ENCODE measurements at regions not wholly inside any gene's neighbourhood (a gene's known extent, or its start where the extent isn't known, plus 50 kb on each side); places are given as distances from the start of the nearest gene placed in this dataset.

DNA sequence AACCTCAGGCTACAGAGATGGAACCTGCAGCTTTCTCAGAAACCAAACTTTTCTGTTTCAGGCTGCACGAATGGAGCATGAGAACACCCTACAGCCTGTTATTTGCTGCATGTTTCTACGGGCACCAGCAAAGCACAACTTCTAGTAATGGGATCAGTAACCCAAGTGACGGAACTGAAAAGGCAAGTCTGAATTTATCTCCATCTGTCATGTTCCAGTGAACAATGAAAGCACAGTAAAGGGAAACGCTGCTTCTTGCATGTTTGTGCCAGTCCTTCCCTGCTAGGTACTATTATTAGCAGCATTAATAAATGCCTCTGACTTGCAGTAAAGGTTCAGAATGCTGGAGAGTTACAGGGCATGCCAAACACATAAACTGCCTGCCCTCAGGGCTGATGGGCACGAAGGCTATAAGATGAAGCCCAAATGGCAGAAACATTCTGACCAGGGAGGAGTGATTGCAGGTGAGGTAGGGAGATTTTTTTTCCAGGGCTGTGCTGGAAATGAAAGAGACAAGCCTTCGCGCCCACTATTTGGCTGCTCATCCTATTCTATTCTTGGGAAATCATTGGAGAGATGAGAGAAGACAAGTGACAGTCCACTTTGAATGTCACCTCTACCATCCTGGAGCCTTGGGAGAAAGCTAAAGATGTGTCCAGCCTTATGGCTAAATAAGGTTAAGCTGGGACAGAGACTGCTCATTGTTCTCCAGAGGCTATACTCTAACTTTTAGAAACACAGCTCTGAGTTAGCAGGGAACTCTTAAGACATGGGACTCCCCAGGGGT is 100.4 kb upstream of the PLXNC1 start:
- H3K4me3 ChIP-seq = no peak overlapping the region
- H3K27ac ChIP-seq = no peak overlapping the region
- TF ChIP-seq, protein P1, sequence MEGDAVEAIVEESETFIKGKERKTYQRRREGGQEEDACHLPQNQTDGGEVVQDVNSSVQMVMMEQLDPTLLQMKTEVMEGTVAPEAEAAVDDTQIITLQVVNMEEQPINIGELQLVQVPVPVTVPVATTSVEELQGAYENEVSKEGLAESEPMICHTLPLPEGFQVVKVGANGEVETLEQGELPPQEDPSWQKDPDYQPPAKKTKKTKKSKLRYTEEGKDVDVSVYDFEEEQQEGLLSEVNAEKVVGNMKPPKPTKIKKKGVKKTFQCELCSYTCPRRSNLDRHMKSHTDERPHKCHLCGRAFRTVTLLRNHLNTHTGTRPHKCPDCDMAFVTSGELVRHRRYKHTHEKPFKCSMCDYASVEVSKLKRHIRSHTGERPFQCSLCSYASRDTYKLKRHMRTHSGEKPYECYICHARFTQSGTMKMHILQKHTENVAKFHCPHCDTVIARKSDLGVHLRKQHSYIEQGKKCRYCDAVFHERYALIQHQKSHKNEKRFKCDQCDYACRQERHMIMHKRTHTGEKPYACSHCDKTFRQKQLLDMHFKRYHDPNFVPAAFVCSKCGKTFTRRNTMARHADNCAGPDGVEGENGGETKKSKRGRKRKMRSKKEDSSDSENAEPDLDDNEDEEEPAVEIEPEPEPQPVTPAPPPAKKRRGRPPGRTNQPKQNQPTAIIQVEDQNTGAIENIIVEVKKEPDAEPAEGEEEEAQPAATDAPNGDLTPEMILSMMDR (IDR thresholded peaks at IDR 0.05) = no peak
- no peak for DNase-seq (ENCODE audit: low spot score)

DNA sequence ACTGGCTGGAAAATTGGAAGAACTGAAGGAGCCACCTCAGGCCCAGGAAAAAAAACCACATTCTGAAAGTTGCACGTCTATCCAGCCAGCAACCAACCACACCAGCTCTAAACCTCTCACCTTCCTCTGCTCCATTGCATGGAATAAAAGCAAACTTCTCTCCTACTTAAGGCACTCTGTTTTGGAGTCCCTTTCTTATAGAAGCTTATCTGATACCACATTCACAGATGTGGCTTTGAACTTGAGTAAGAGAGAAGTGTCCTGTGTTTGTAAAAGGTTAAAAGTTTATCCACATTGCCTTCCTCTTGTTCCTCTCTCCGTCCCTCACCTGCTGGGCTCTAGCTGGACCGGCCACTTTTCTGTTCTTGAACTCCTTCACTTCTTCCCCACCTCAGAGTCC is 99.6 kb upstream of the PLXNC1 start:
- TF ChIP-seq, protein P1 (IDR thresholded peaks at IDR 0.05) = no peak
- H3K4me3 ChIP-seq = no peak overlapping the region
- H3K27ac ChIP-seq = no peak overlapping the region
- no peak for DNase-seq (ENCODE audit: low spot score)

DNA sequence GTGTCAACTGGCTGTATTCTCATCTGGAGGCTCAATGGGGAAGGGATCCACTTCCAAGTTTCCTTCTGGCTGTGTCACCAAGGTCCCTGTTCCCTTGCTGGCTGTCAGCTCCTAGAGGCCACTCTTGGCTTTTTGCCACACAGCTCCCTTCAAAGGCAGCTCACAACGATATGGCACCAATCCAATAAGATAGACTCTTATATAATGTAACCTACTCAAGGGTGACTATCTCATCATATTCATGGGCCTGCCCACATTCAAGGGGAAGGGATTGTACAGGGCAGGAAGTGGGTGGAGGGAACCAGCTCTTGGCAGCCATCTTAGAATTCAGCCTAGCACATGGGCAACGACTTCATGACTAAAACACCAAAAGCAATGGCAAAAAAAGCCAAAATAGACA is 98.7 kb upstream of the PLXNC1 start:
- TF ChIP-seq, protein P1 (IDR thresholded peaks at IDR 0.05) = no peak
- no peak overlapping the region for H3K27ac ChIP-seq
- DNase-seq (ENCODE audit: low spot score) = no peak
- no peak overlapping the region for H3K4me3 ChIP-seq

DNA sequence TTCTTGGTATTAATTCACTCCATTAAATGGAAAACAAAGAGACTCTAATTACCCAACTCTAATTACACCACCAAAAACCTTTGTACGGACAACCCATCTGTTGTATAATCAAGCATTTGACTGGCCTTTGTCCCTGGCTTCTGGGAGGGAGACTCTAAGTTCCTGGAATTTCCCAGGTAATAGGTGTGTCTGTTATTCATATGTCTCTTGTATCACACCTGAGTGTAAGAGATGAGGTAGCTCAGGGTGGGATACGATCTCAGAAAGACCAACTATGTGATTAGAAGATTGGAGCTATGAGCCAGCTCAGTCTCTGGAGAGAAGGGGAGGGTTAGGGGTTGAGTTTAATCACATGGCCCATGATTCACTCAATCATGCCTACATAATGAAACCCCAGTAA is 94.7 kb upstream of the PLXNC1 start:
- H3K27ac ChIP-seq = no peak overlapping the region
- no peak overlapping the region for H3K4me3 ChIP-seq
- TF ChIP-seq, protein P1 (IDR thresholded peaks at IDR 0.05) = no peak
- no peak for DNase-seq (ENCODE audit: low spot score)

DNA sequence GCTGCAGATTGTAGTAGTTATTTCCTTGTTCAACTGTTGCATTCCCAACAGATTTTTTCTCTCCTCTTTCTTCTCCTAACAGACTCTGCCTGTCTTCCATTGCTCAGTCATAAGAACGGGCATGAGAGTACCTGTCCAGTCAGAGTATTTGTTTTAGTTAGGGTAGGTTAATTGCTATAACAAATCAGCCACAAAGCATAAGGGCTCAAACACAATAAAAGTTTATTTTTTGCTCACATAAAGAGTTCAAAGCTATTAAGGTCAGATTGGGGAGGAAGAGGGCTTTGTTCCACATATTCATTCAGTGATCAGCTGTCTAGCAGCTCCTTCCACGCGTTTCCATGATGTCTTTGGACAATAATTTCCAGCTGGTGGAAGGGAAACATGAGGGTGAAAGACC is 92.8 kb upstream of the PLXNC1 start:
- TF ChIP-seq, protein P1 (IDR thresholded peaks at IDR 0.05) = no peak

DNA sequence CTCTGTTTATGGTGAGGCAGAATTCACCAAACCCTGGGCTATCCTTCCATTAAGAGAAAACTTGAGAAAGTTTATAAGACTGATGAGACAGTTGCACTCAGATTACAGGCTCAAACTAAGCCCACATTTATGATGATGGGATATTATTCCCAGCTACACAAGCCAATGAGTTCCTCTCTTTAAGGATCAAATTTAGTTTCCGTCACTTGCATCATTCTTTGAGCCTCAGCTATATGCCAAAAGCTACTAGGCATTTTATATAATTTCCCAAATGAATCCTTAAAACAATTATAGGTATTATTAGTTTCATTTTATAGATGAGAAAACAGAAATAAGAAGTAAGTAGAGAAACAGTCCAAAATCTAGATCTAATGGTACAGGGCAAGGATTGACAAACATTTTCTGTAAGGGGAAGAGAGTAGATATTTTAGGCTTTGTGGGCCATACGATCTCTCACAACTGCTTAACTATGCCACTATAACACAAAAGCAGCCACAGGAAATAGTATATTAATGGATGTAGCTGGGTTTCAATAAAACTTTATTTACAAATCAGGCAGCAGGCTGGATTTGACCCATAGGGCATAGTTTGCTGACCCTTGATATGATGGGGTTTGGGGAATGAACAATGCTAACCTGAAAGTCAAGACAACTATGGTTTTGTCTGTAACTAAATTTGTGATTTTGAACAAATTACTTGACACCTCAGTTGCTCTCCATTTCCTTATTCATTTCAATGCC is 91.8 kb upstream of the PLXNC1 start:
- Histone ChIP-seq H3K4me3 (no peak overlapping the region), H3K27ac (no peak overlapping the region)
- TF ChIP-seq, protein P1 (IDR thresholded peaks at IDR 0.05) = no peak
- no peak for DNase-seq (ENCODE audit: low spot score)

More for the DNA sequence above, 92.8 kb upstream of the PLXNC1 start:
- DNase-seq (ENCODE audit: low spot score) = no peak
- H3K27ac ChIP-seq = no peak overlapping the region
- no peak overlapping the region for H3K4me3 ChIP-seq

All from coronary artery (tissue), 2 donors.